OCI-LY1 (cell line): ENCODE measurements at regions not wholly inside any gene's neighbourhood (a gene's known extent, or its start where the extent isn't known, plus 50 kb on each side); places are given as distances from the start of the nearest gene placed in this dataset.

Source experiments
- CTCF ChIP-seq: fragments of 200-600 bp; sonication (generic), shearing (Covaris generic); IDR thresholded peaks from 2 replicates; pipeline ENCODE4 v1.5.1; 2017; ENCODE audit warnings: mild to moderate bottlenecking, antibody characterized with exemption, low read length, moderate library complexity, mixed read lengths
- EZH2 ChIP-seq: fragments of 200-600 bp; sonication (generic), shearing (Covaris generic); IDR thresholded peaks from 2 replicates; pipeline ENCODE4 v1.8.0; 2017; ENCODE audit warnings: borderline replicate concordance, mixed run types, mild to moderate bottlenecking, antibody characterized with exemption, low read length, moderate library complexity, mixed read lengths

GRCh38 chr14:97866664-97867063, 1069.5 kb downstream of the VRK1 start:
- TF ChIP-seq CTCF (no peak), EZH2 (no peak)
